SJSA1 (cell line): ENCODE measurements at regions not wholly inside any gene's neighbourhood (a gene's known extent, or its start where the extent isn't known, plus 50 kb on each side); places are given as distances from the start of the nearest gene placed in this dataset.

Source experiments
- DNase-seq, 2 experiments: peaks; one replicate each; pipeline ENCODE4 v3.0.0-alpha.2; 2015 to 2020; ENCODE audit warnings: low spot score in 2 of 2, low read depth in 1 of 2
- H3K27ac ChIP-seq: fragments of 250-450 bp; sonication (Bioruptor Pico); 2 replicates; pipeline ENCODE4 v1.5.1; 2020; ENCODE audit warnings: mild to moderate bottlenecking, moderate library complexity
- H3K27me3 ChIP-seq: fragments of 250-450 bp; sonication (Bioruptor Pico); replicated peaks from 2 replicates; pipeline ENCODE4 v1.5.1; 2020; ENCODE audit warnings: mild to moderate bottlenecking, moderate library complexity
- H3K36me3 ChIP-seq: fragments of 250-450 bp; sonication (Bioruptor Pico); 2 replicates; pipeline ENCODE4 v1.5.1; 2020; ENCODE audit warnings: mild to moderate bottlenecking
- H3K4me1 ChIP-seq: fragments of 250-450 bp; sonication (Bioruptor Pico); replicated peaks from 2 replicates; pipeline ENCODE4 v1.6.1; 2021; ENCODE audit warnings: mild to moderate bottlenecking
- H3K4me3 ChIP-seq: fragments of 250-450 bp; sonication (Bioruptor Pico); 2 replicates; pipeline ENCODE4 v1.5.1; 2020; ENCODE audit warnings: mild to moderate bottlenecking
- H3K9me3 ChIP-seq: fragments of 250-450 bp; sonication (Bioruptor Pico); replicated peaks from 2 replicates; pipeline ENCODE4 v1.5.1; 2020; ENCODE audit warnings: mild to moderate bottlenecking

DNA sequence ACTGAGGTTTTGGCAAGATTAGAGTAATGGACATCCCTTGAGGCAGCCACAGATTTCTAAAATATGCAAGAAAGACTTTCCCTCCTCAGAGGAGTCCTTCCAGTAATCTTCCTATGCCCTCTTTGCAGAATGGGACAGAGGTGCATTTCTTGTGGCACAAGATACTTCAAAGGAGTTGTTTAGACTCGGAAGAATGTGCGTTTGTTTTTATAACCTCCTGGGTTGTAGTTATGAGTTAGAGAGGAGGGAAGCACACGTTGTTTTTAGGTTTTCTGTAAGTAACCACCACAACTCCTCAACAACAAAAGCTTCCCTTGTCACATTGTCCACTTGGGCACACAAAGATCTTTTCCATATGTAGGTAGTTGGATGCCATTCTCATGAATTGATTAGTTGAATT lies 78.1 kb upstream of the GLI3 start:
- Histone ChIP-seq H3K4me3 (peak overlapping the region; percentile 4), H3K36me3 (no peaks in the 10 kb centered on the region), H3K27ac (peak overlapping the region; percentile 71), H3K9me3 (no peaks in the 10 kb centered on the region), H3K27me3 (no peaks in the 10 kb centered on the region), H3K4me1 (peaks cover 13% of the 10 kb centered on the region)
- DNase-seq = no peak

DNA sequence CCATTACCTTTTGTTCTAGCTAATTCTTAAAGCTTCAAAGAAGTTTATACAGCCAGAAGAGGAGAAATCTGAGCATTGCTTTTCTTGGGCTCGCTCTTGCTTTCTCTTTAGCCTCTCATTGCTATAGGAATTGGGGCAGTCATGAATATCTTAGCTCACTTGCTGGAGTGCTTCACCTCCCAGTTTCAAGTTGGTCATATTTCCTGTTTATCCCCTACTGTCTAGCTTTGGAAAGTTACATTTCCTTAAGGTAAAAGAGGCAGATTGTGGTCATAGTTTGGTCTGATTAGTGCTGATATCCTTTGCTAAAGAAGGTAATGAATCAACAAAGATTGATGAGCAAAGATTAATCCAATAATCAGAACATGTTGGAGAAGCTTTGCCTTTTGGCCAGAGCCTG lies 77.7 kb upstream of the GLI3 start:
- H3K4me1 ChIP-seq = peaks cover 13% of the 10 kb centered on the region
- no peak for DNase-seq
- H3K27me3 ChIP-seq = no peaks in the 10 kb centered on the region
- peak overlapping the region; percentile 71; the same call in 1 of the 2 replicates for H3K27ac ChIP-seq
- H3K4me3 ChIP-seq = no peak overlapping the region; the same call in 1 of the 2 replicates
- no peaks in the 10 kb centered on the region for H3K36me3 ChIP-seq
- H3K9me3 ChIP-seq = no peaks in the 10 kb centered on the region

DNA sequence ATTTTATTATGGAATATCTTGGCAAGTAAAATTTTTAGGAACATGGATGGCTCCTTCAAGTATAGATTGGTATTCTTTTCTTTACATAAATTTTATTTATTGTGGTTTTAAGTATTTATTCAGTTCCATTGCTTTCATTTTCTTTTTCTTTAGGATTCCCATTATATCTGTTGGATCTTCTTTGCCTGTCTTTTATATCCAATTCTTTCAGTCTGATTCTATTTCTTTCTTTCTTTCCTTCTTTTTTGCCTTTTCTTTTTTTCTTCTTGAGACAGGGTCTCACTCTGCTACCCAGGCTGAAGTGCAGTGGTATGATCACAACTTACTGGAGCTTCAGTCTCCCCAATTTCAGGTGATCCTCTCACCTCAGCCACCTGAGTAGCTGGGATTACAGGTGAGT lies 74.2 kb upstream of the GLI3 start:
- Histone ChIP-seq H3K4me3 (no peak overlapping the region), H3K9me3 (no peaks in the 10 kb centered on the region), H3K27me3 (no peaks in the 10 kb centered on the region), H3K4me1 (peaks cover 13% of the 10 kb centered on the region), H3K27ac (no peak overlapping the region), H3K36me3 (no peaks in the 10 kb centered on the region)
- DNase-seq = no peak

DNA sequence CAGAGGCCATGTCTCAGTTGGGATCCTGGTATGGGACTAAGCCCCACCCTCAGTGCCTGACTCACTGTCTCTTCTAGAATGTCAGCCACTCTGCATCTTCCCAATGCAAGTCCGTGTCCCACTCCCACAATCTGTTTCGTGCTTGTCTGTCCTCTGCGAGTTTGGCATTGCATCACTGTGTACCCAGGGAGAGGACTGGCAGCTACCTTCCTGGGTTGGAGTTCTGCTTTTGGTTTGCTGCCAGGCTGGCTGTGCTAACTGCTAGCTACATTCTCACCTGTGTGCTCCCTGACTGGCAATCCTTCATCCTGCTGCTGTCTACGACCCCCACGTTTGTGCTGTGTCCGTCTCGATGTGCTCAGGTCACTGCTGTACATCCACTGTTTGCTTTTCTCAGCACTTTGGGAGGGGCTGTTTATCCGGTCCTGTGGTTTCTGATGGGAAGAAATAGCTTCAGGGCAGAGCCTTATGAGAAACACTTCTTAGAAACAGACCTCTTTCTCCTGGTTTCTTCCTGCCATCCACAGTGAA lies 56.0 kb upstream of the GLI3 start:
- Histone ChIP-seq H3K4me3 (no peak overlapping the region), H3K27me3 (peaks cover 6% of the 10 kb centered on the region; the same call in 1 of the 2 replicates), H3K36me3 (no peaks in the 10 kb centered on the region), H3K4me1 (no peaks in the 10 kb centered on the region), H3K27ac (no peak overlapping the region), H3K9me3 (no peaks in the 10 kb centered on the region)
- DNase-seq = no peak

DNA sequence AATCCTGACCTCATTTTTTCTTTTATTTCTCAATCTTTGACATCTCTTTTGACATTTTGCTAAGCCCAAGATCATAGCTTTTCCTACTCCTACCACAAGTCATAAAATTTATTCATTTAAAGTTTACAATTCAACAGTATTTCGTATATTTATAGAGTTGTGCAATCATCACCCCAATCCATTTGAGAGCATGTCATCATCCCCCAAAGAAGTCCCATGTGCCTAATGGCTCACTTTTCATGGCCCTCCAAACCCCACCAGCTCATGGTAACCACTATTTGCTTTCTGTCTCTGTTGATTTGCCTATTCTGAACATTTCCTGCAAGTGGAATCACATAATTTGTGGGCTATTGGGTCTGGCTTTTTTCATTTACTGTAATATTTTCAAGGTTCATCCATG lies 52.5 kb upstream of the GLI3 start:
- H3K4me3 ChIP-seq = no peak overlapping the region
- DNase-seq = no peak
- no peaks in the 10 kb centered on the region for H3K9me3 ChIP-seq
- peaks cover 4% of the 10 kb centered on the region; the same call in 1 of the 2 replicates for H3K4me1 ChIP-seq
- H3K27me3 ChIP-seq = peaks cover 3% of the 10 kb centered on the region; the same call in 1 of the 2 replicates
- H3K27ac ChIP-seq = no peak overlapping the region
- H3K36me3 ChIP-seq = no peaks in the 10 kb centered on the region
